Hippocampal formation (tissue), 2 donors: ENCODE measurements at regions not wholly inside any gene's neighbourhood (a gene's known extent, or its start where the extent isn't known, plus 50 kb on each side); places are given as distances from the start of the nearest gene placed in this dataset.
A peak's percentile ranks its signal among the peaks of the same experiment; 100 is the strongest.
"Not testable (repeated sequence)": the region's sequence is repeated elsewhere in the genome, so short reads cannot be mapped to it uniquely, and the experiment has no call there.

Source experiments
- DNase-seq, 2 donors: peaks; one replicate each; lab custom pipeline; 2025; lab: John Stamatoyannopoulos, UW

- no peak for DNase-seq
These were observed 147.8 kb downstream of the ATXN7L3B start for GRCh38 chr12:74685385-74685784.

GRCh38 chr12:74689071-74689655, 151.5 kb downstream of the ATXN7L3B start:
- peak in 1 of 2 donors; percentile 16 for DNase-seq

- DNase-seq, result no peak
These were observed 152.3 kb downstream of the ATXN7L3B start for GRCh38 chr12:74689929-74690328.

- DNase-seq, result no peak
These were observed 181.8 kb downstream of the ATXN7L3B start for GRCh38 chr12:74719447-74719846.

GRCh38 chr12:74722709-74723108, 185.1 kb downstream of the ATXN7L3B start:
- no peak for DNase-seq

GRCh38 chr12:74725154-74725553, 187.5 kb downstream of the ATXN7L3B start:
- no peak for DNase-seq

GRCh38 chr12:74728006-74728405, 190.4 kb downstream of the ATXN7L3B start:
- no peak for DNase-seq

GRCh38 chr12:74732164-74732784, 194.6 kb downstream of the ATXN7L3B start:
- DNase-seq, result no peak

- no peak for DNase-seq
These were observed 195.2 kb downstream of the ATXN7L3B start for GRCh38 chr12:74732826-74733225.

- DNase-seq, result no peak
These were observed 203.5 kb downstream of the ATXN7L3B start for GRCh38 chr12:74741112-74741511.

GRCh38 chr12:74747305-74747704, 209.7 kb downstream of the ATXN7L3B start:
- no peak for DNase-seq

GRCh38 chr12:74751441-74751840, 213.8 kb downstream of the ATXN7L3B start:
- DNase-seq, result no peak

GRCh38 chr12:74752215-74752614, 214.6 kb downstream of the ATXN7L3B start:
- DNase-seq, result no peak

- no peak for DNase-seq
These were observed 232.9 kb downstream of the ATXN7L3B start for GRCh38 chr12:74770552-74770951.

GRCh38 chr12:74775276-74775675, 237.6 kb downstream of the ATXN7L3B start:
- DNase-seq, result no peak

GRCh38 chr12:74776378-74776777, 238.7 kb downstream of the ATXN7L3B start:
- DNase-seq, result no peak

- no peak for DNase-seq
These were observed 242.7 kb downstream of the ATXN7L3B start for GRCh38 chr12:74780182-74780849.

- not testable (repeated sequence) for DNase-seq
These were observed 243.2 kb downstream of the ATXN7L3B start for GRCh38 chr12:74780850-74781241.

GRCh38 chr12:74781991-74782485, 244.4 kb downstream of the ATXN7L3B start:
- no peak for DNase-seq

- no peak for DNase-seq
These were observed 253.3 kb downstream of the ATXN7L3B start for GRCh38 chr12:74790931-74791330.

- DNase-seq, result no peak
These were observed 253.7 kb downstream of the ATXN7L3B start for GRCh38 chr12:74791365-74791764.

- no peak for DNase-seq
These were observed 256.9 kb downstream of the ATXN7L3B start for GRCh38 chr12:74794522-74794921.

- no peak for DNase-seq
These were observed 264.0 kb downstream of the ATXN7L3B start for GRCh38 chr12:74801625-74802024.
